ENCODE measurements at regions not wholly inside any gene's neighbourhood (a gene's known extent, or its start where the extent isn't known, plus 50 kb on each side); places are given as distances from the start of the nearest gene placed in this dataset.

- Histone ChIP-seq H3K27me3 (ENCODE audit: insufficient read depth, low read length) (no peaks in the 10 kb centered on the region), H3K9ac (ENCODE audit: extremely low read depth, insufficient read length, low read length) (no peak overlapping the region), H3K9me3 (ENCODE audit: control insufficient read depth, low read depth, low read length) (no peaks in the 10 kb centered on the region), H3K4me1 (ENCODE audit: insufficient read depth, low read length) (no peaks in the 10 kb centered on the region), H3K18ac (ENCODE audit: insufficient read length, low read depth, low read length) (no peak overlapping the region), H3K23me2 (ENCODE audit: insufficient read length, low read depth, low read length, poor library complexity, severe bottlenecking) (no peaks in the 10 kb centered on the region), H3K27ac (ENCODE audit: insufficient read length, low read depth, low read length) (no peak overlapping the region), H3K14ac (ENCODE audit: insufficient read depth, low read length) (no peak overlapping the region), H4K8ac (replicated peaks; ENCODE audit: insufficient read length, low read depth, low read length) (no peak overlapping the region), H3K4me2 (ENCODE audit: insufficient read depth, insufficient read length, low read length) (no peak overlapping the region), H4K91ac (ENCODE audit: insufficient read length, low read depth, low read length) (no peak overlapping the region), H3K23ac (ENCODE audit: insufficient read length, low read depth, low read length) (no peak overlapping the region), H2BK5ac (ENCODE audit: insufficient read length, low read length) (no peak overlapping the region), H3T11ph (ENCODE audit: low read length) (no peak overlapping the region), H3K56ac (ENCODE audit: insufficient read length, low read depth, low read length) (no peak overlapping the region), H2AFZ (ENCODE audit: low read length) (no peak overlapping the region), H4K20me1 (ENCODE audit: control insufficient read depth, insufficient read depth, insufficient read length) (no peaks in the 10 kb centered on the region), H3K4ac (ENCODE audit: low read depth, low read length) (no peak overlapping the region), H3K79me1 (ENCODE audit: insufficient read depth, low read depth, low read length, poor library complexity, severe bottlenecking) (no peaks in the 10 kb centered on the region), H2BK15ac (ENCODE audit: low read depth, low read length) (no peak overlapping the region), H2BK20ac (ENCODE audit: low read depth, low read length, poor library complexity, severe bottlenecking) (no peak overlapping the region), H2BK120ac (ENCODE audit: low read depth, low read length, poor library complexity, severe bottlenecking) (no peak overlapping the region), H3K79me2 (ENCODE audit: insufficient read depth, low read length) (no peaks in the 10 kb centered on the region), H4K5ac (ENCODE audit: insufficient read length, low read depth, low read length) (no peak overlapping the region), H2BK12ac (ENCODE audit: insufficient read length, low read depth, low read length) (no peak overlapping the region), H2AK5ac (ENCODE audit: insufficient read length, low read length) (no peak overlapping the region)
- Mint-ChIP-seq H3K36me3 (ENCODE audit: insufficient read depth in 1 of 3, low read depth in 3 of 3) (no peaks in the 10 kb centered on the region), H3K9me3 (no peaks in the 10 kb centered on the region), H3K27me3 (ENCODE audit: low read depth) (no peaks in the 10 kb centered on the region), H3K27ac (no peak overlapping the region), H3K4me1 (peaks cover 3 to 4% of the 10 kb centered on the region in 2 experiments; a peak in 2 of 4 replicates), H3K4me3 (no peak overlapping the region)
- DNase-seq, result no peak
- WGBS (ENCODE audit: extremely low coverage, insufficient read length, low lambda C conversion rate), result no CpG with 5 or more reads among the region's 1 CpG
- TF ChIP-seq CTCF (conservative IDR thresholded peaks at IDR 0.05), result no peak
Measured at GRCh38 chr14:47746986-47747385, 71.6 kb upstream of the MDGA2 start.

All from H9 (cell line).